Smooth muscle cell (in vitro differentiated cells): ENCODE measurements at regions not wholly inside any gene's neighbourhood (a gene's known extent, or its start where the extent isn't known, plus 50 kb on each side); places are given as distances from the start of the nearest gene placed in this dataset.

Experiments used
- DNase-seq: peaks from one replicate; lab custom pipeline; 2025; ENCODE audit not compliant: unreplicated experiment; lab: John Stamatoyannopoulos, UW
- H2AFZ ChIP-seq: fragments of 200-600 bp; sonication (generic); 2 replicates; pipeline ENCODE4 v1.6.0; 2016; ENCODE audit warnings: antibody characterized with exemption, low read depth, mild to moderate bottlenecking
- H3F3A ChIP-seq: fragments of 200-600 bp; sonication (generic); 2 replicates; pipeline ENCODE4 v1.6.0; 2017; ENCODE audit warnings: antibody characterized with exemption, low read depth
- H3K27ac ChIP-seq: fragments of 200-600 bp; sonication (generic); 2 replicates; pipeline ENCODE4 v1.5.1; 2016; ENCODE audit warnings: low read depth, mild to moderate bottlenecking
- H3K27me3 ChIP-seq: fragments of 200-600 bp; sonication (generic); 2 replicates; pipeline ENCODE4 v1.6.1; 2016; ENCODE audit warnings: low read depth, mild to moderate bottlenecking
- H3K36me3 ChIP-seq: fragments of 200-600 bp; sonication (generic); 2 replicates; pipeline ENCODE4 v1.5.1; 2016; ENCODE audit warnings: low read depth
- H3K4me1 ChIP-seq: fragments of 200-600 bp; sonication (generic); 2 replicates; pipeline ENCODE4 v1.5.1; 2016; ENCODE audit warnings: low read depth
- H3K4me2 ChIP-seq: fragments of 200-600 bp; sonication (generic); 2 replicates; pipeline ENCODE4 v1.6.0; 2016; ENCODE audit warnings: mild to moderate bottlenecking
- H3K4me3 ChIP-seq: fragments of 200-600 bp; sonication (generic); 2 replicates; pipeline ENCODE4 v1.5.1; 2016; ENCODE audit warnings: mild to moderate bottlenecking
- H3K79me2 ChIP-seq: fragments of 200-600 bp; sonication (generic); 2 replicates; pipeline ENCODE4 v1.6.0; 2016; ENCODE audit warnings: low read depth, mild to moderate bottlenecking
- H3K9ac ChIP-seq: fragments of 200-600 bp; sonication (generic); 2 replicates; pipeline ENCODE4 v1.6.0; 2016; ENCODE audit warnings: low read depth
- H3K9me3 ChIP-seq: fragments of 200-600 bp; sonication (generic); replicated peaks from 2 replicates; pipeline ENCODE4 v1.5.1; 2016; ENCODE audit warnings: low read depth
- H4K20me1 ChIP-seq: fragments of 200-600 bp; sonication (generic); 2 replicates; pipeline ENCODE4 v1.6.0; 2016; ENCODE audit warnings: low read depth
- CTCF ChIP-seq: fragments of 200-600 bp; sonication (generic); IDR thresholded peaks from 2 replicates; pipeline ENCODE4 v1.5.1; 2017; ENCODE audit warnings: borderline replicate concordance, mild to moderate bottlenecking, antibody characterized with exemption; ENCODE audit not compliant: insufficient read depth, poor library complexity, severe bottlenecking
- WGBS: methylation state at CpG from one replicate; pipeline ENCODE4 v1.1.7; 2016; ENCODE audit warnings: low lambda C conversion rate; 5-methylcytosine and 5-hydroxymethylcytosine counted together

GRCh38 chr7:16028636-16029035 lies 342.2 kb upstream of the MEOX2 start:
- no peak for TF ChIP-seq CTCF
- Histone ChIP-seq H3K27ac (peak overlapping the region; percentile 72), H3K79me2 (no peaks in the 10 kb centered on the region), H2AFZ (no peak overlapping the region), H3K9ac (no peak overlapping the region), H3K36me3 (no peaks in the 10 kb centered on the region), H3K4me1 (peaks cover 11% of the 10 kb centered on the region), H3K4me2 (peak overlapping the region; percentile 68), H4K20me1 (no peaks in the 10 kb centered on the region), H3K9me3 (no peaks in the 10 kb centered on the region), H3K27me3 (no peaks in the 10 kb centered on the region), H3K4me3 (no peak overlapping the region), H3F3A (no peaks in the 10 kb centered on the region)
- WGBS = 59% methylated on average over 5 of the region's 5 CpGs
- no peak for DNase-seq

- no peaks in the 10 kb centered on the region for H3K9me3 ChIP-seq
- no peaks in the 10 kb centered on the region for H3K36me3 ChIP-seq
- peak overlapping the region; percentile 72 for H3K27ac ChIP-seq
- peaks cover 11% of the 10 kb centered on the region for H3K4me1 ChIP-seq
- peak overlapping the region; percentile 68 for H3K4me2 ChIP-seq
- WGBS = 46% methylated on average over 2 of the region's 2 CpGs
- no peak overlapping the region for H3K9ac ChIP-seq
- DNase-seq = no peak
- H3K4me3 ChIP-seq = no peak overlapping the region
- peak overlapping the region; percentile 64 for H2AFZ ChIP-seq
- no peaks in the 10 kb centered on the region for H4K20me1 ChIP-seq
- no peaks in the 10 kb centered on the region for H3K27me3 ChIP-seq
- no peak for TF ChIP-seq CTCF
- no peaks in the 10 kb centered on the region for H3K79me2 ChIP-seq
- no peaks in the 10 kb centered on the region for H3F3A ChIP-seq
These were observed 341.6 kb upstream of the MEOX2 start for GRCh38 chr7:16028103-16028502.

DNA sequence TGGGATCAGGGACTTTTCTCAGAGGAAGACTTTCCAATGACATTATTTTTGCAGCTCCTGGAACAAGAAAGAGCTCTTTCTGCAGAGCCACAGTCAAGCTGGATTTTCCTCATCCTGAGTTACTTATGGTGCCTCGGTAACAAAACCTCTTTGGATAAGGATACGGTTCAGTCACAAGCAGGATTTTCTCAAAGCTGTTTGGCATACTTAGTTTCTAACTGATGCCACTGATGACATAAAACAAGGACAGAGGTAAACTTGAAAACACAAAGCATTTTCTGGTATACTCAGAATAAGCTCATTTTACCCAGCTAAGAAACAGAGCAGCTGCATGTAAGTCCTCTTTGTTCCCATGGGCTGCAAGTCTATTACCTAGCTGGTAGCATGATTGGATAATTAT lies 340.9 kb upstream of the MEOX2 start:
- Histone ChIP-seq H4K20me1 (no peaks in the 10 kb centered on the region), H3K4me1 (peaks cover 11% of the 10 kb centered on the region), H3K9ac (no peak overlapping the region), H3K36me3 (no peaks in the 10 kb centered on the region), H3F3A (no peaks in the 10 kb centered on the region), H3K9me3 (no peaks in the 10 kb centered on the region), H3K79me2 (no peaks in the 10 kb centered on the region), H2AFZ (peak overlapping the region; percentile 64), H3K27me3 (no peaks in the 10 kb centered on the region), H3K4me3 (no peak overlapping the region), H3K4me2 (peak overlapping the region; percentile 68), H3K27ac (peak overlapping the region; percentile 72)
- WGBS = 35% methylated on average over 2 of the region's 2 CpGs
- no peak for DNase-seq
- TF ChIP-seq CTCF = no peak

DNA sequence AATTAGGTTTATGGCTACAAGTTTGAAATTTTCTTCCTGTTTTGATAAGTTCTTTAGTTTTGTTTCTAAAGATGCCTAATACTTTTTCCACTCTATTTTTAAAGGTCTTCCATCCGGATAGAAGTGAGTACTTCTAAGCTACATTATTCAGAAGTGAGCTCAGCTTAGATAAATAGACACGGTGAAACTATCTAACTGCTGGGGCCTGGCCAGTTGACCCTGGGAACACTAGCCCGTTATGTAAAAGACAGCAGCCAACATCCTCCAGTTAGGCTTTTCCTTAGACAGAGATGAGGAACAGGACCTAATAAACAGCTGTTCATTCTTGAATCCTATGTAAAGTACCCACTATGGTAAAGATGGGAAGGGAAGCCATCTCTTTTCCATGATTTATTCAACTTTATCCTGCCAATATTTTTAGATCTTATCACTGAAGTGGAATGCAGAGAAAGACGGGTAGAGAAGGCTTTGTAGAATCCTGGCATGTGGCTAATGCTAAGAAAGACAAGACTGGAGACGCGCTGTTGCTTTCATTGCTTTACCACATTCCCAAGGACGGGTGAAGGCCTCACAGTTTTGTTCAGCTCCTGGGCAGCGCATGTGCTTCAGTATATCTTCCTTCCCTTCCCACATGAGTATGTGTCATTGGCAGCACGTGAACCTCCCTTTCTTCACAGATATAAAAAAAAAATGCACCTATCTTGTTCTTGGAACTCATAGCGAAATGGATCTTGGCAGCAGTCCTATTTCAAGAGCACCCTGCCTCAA lies 340.0 kb upstream of the MEOX2 start:
- 76% methylated on average over 10 of the region's 10 CpGs for WGBS
- H3K4me2 ChIP-seq = no peak overlapping the region
- H3K9ac ChIP-seq = no peak overlapping the region
- no peaks in the 10 kb centered on the region for H3F3A ChIP-seq
- no peak for DNase-seq
- no peaks in the 10 kb centered on the region for H3K79me2 ChIP-seq
- no peak overlapping the region for H3K4me3 ChIP-seq
- H3K36me3 ChIP-seq = no peaks in the 10 kb centered on the region
- H3K4me1 ChIP-seq = peaks cover 11% of the 10 kb centered on the region
- H4K20me1 ChIP-seq = no peaks in the 10 kb centered on the region
- no peak overlapping the region for H2AFZ ChIP-seq
- no peaks in the 10 kb centered on the region for H3K9me3 ChIP-seq
- no peak for TF ChIP-seq CTCF
- H3K27ac ChIP-seq = no peak overlapping the region
- no peaks in the 10 kb centered on the region for H3K27me3 ChIP-seq
